Fibroblast of lung (primary cell): ENCODE measurements at regions not wholly inside any gene's neighbourhood (a gene's known extent, or its start where the extent isn't known, plus 50 kb on each side); places are given as distances from the start of the nearest gene placed in this dataset.

Source experiments
- CTCF ChIP-seq, 2 donors: IDR thresholded peaks in 1 of 2; conservative IDR thresholded peaks in 1 of 2; 1 replicate in 1 of 2; 2 replicates in 1 of 2; pipeline ENCODE4 v1.5.1; 2011 to 2012; ENCODE audit warnings: low read length in 2 of 2, control low read depth in 1 of 2, inconsistent platforms in 1 of 2, low read depth in 1 of 2, mild to moderate bottlenecking in 1 of 2
- EZH2 ChIP-seq: IDR thresholded peaks from 2 replicates; pipeline ENCODE4 v1.5.1; 2012; ENCODE audit warnings: low read length, control low read depth, mild to moderate bottlenecking; ENCODE audit errors: missing control alignments

GRCh38 chr7:106175507-106175906, 63.4 kb upstream of the SYPL1 start:
- TF ChIP-seq CTCF (conservative IDR thresholded peaks at IDR 0.05 in 1 of 2, IDR thresholded peaks at IDR 0.05 in 1 of 2; ENCODE audit: low read depth in 1 of 2, low read length in 2 of 2) (no peak), EZH2 (no peak)
